Ishikawa (cell line): ENCODE measurements at regions not wholly inside any gene's neighbourhood (a gene's known extent, or its start where the extent isn't known, plus 50 kb on each side); places are given as distances from the start of the nearest gene placed in this dataset.

ENCODE experiments used
- CEBPB ChIP-seq: IDR thresholded peaks from 2 replicates; pipeline ENCODE4 v1.6.1; 2012
- CREB1 ChIP-seq: IDR thresholded peaks from 2 replicates; pipeline ENCODE4 v1.6.1; 2012; ENCODE audit warnings: low read depth
- EGR1 ChIP-seq: IDR thresholded peaks from 2 replicates; pipeline ENCODE4 v1.6.1; 2012
- EP300 ChIP-seq: IDR thresholded peaks from 2 replicates; pipeline ENCODE4 v1.6.1; 2012; ENCODE audit warnings: borderline replicate concordance
- FOXM1 ChIP-seq: IDR thresholded peaks from 2 replicates; pipeline ENCODE4 v1.6.1; 2012; ENCODE audit warnings: low read depth, borderline replicate concordance
- MAX ChIP-seq: IDR thresholded peaks from 2 replicates; pipeline ENCODE4 v1.6.1; 2012
- NFIC ChIP-seq: IDR thresholded peaks from 2 replicates; pipeline ENCODE4 v1.6.1; 2012
- RAD21 ChIP-seq: IDR thresholded peaks from 2 replicates; pipeline ENCODE4 v1.6.1; 2012; ENCODE audit warnings: low read depth
- REST ChIP-seq: IDR thresholded peaks from 2 replicates; pipeline ENCODE4 v1.6.1; 2012; ENCODE audit warnings: low read depth, mild to moderate bottlenecking
- TAF1 ChIP-seq: IDR thresholded peaks from 2 replicates; pipeline ENCODE4 v1.6.1; 2012; ENCODE audit warnings: low read depth, mild to moderate bottlenecking
- TCF12 ChIP-seq: IDR thresholded peaks from 2 replicates; pipeline ENCODE4 v1.6.1; 2012; ENCODE audit warnings: low read depth
- TEAD4 ChIP-seq: IDR thresholded peaks from 2 replicates; pipeline ENCODE4 v1.6.1; 2012
- USF1 ChIP-seq: IDR thresholded peaks from 2 replicates; pipeline ENCODE4 v1.6.1; 2012
- YY1 ChIP-seq: IDR thresholded peaks from 2 replicates; pipeline ENCODE4 v1.6.1; 2012; ENCODE audit warnings: low read depth
- ZBTB7A ChIP-seq: IDR thresholded peaks from 2 replicates; pipeline ENCODE4 v1.6.1; 2012; ENCODE audit warnings: low read depth

- no peak for TF ChIP-seq RAD21
- no peak for TF ChIP-seq TAF1
- TF ChIP-seq EGR1, result no peak
- no peak for TF ChIP-seq MAX
- no peak for TF ChIP-seq TEAD4
- no peak for TF ChIP-seq REST
Measured at GRCh38 chr7:68550635-68551034, 1047.6 kb upstream of the AUTS2 start.

- TF ChIP-seq ZBTB7A (no peak), MAX (no peak), CREB1 (no peak), FOXM1 (no peak), CEBPB (no peak), TEAD4 (no peak), REST (no peak), EGR1 (no peak), YY1 (no peak), EP300 (no peak), NFIC (no peak), USF1 (no peak)
Measured at GRCh38 chr7:68556537-68556936, 1041.7 kb upstream of the AUTS2 start.

- TF ChIP-seq TAF1 (no peak), YY1 (no peak), EP300 (no peak), EGR1 (no peak), TCF12 (no peak), TEAD4 (no peak), REST (no peak), ZBTB7A (no peak), USF1 (no peak), CEBPB (no peak)
Measured at GRCh38 chr7:68559518-68559917, 1038.8 kb upstream of the AUTS2 start.

- TF ChIP-seq CREB1, result no peak
- no peak for TF ChIP-seq CEBPB
- TF ChIP-seq EGR1, result no peak
- TF ChIP-seq TAF1, result no peak
- TF ChIP-seq ZBTB7A, result no peak
- TF ChIP-seq FOXM1, result no peak
- TF ChIP-seq NFIC, result no peak
- no peak for TF ChIP-seq TCF12
- no peak for TF ChIP-seq REST
- no peak for TF ChIP-seq RAD21
- no peak for TF ChIP-seq EP300
- no peak for TF ChIP-seq USF1
- no peak for TF ChIP-seq TEAD4
- TF ChIP-seq MAX, result no peak
- TF ChIP-seq YY1, result no peak
Measured at GRCh38 chr7:68562323-68562899, 1035.9 kb upstream of the AUTS2 start.
